SKM-1 (cell line): ENCODE measurements at regions not wholly inside any gene's neighbourhood (a gene's known extent, or its start where the extent isn't known, plus 50 kb on each side); places are given as distances from the start of the nearest gene placed in this dataset.
A peak's percentile ranks its signal among the peaks of the same experiment; 100 is the strongest.
"Not testable (repeated sequence)": the region's sequence is repeated elsewhere in the genome, so short reads cannot be mapped to it uniquely, and the experiment has no call there.

Experiments
- DNase-seq: peaks from one replicate; lab custom pipeline; 2025; ENCODE audit not compliant: unreplicated experiment; lab: John Stamatoyannopoulos, UW

DNA sequence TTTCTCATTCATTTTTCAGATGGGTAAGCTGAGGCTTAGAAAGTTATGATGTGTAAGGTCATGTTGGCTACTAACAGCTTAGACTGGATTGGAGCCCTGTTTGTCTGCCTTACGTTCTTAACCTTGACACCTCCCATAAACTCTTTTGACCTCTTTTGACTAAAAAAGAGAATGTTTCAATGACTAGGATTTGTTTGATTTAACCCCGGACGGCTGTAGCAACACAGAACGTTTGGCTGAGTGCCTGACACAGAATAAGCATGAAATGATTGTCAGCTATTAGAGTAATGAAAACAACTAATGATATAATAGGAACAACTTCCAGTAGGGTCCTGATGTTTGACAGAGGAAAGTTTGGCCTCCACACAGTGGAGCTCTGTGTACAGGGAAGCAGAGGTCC lies 83.3 kb upstream of the PDZD8 start:
- DNase-seq: no peak

DNA sequence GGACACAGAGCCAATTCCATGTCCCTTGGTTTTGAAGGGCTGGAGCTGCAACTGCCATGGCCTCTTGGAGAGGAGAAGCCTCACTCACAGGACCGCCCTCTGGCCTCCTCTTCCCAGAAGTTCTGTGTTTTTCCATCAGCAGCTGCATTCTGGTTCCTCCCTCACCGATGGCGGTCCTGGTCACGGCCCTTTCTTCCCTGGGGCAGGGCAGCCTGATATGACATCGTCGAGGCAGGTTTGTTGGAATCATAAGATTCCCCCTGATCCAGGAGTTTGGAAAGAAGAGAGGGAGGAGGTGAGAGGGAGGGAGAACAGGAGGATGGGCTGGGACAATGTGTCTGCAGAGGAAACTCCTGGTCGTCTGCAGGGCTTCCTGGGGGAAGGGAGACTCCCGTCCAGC lies 82.7 kb upstream of the PDZD8 start:
- DNase-seq: no peak

DNA sequence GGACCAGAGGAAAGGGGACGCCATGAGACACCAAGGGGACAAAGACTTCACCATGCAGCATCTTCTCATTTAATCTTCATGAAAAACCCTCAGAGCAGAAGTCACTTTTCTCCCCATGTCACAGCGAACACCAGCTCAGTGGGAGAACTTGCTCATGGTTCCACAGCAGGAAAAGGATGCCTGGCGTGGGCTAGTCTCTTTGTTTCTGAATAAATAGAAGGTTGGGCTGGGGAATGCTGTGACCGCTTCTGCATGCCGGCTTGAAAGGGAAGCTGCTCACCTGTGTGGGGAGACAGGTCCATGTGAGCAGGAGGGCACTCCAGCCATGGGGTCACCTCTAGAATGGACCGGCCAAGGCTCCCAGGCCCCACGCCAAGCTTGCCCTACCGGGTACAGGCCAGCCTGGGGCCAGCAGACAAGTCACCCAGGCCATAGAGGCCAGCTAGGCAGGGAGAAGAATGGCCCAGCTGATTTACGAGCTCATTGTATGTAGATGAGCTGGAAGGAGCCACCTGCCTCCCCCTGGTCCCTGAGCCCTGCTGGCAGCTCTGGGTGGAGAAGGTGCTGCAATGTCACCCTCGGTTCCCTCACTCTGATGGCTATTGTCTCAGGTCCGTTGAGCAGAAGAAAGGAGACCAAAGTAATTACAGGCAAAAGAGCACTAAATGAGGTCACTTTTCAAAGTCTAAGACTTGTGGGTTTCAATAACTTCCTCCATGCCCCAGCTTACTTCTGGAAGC lies 82.0 kb upstream of the PDZD8 start:
- DNase-seq: peak; percentile 38

DNA sequence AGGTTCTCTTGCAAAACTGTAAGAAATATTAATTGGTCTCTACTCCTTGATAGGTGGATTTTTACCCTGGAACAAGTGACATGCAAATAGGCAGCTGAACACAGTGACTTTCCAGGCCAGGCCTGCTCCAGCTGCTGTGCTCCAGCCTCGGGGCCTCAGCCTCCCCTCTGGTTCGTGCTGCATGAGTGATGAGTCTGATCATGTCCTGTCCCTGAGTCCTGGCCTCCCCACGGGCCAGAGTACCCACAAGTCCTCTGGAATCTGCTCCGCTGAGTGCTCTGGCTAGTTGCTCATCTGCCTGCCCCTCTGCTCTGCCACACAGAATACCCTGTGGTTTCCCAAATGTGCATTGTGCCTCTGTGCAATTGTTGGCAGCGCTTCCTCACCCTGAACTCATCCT lies 80.1 kb upstream of the PDZD8 start:
- no peak for DNase-seq

DNA sequence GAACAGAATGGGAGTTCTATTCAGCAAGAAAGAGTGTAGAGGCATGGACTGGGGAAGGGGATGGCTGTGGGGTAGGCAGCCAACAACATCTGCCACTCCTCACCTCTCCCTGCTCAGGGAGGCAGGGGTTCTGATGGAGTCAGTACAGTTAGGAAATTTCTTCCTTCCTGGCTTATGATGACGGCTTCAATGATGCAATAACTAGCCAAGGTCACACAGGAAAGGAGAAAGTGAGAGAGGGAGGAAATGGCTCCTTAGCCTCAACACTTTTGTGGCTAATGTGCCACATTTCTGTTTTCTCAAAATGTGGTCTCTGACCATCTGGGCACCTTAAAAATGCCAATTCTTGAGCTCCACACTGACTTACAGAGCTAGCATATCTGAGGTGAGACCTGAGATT lies 79.3 kb upstream of the PDZD8 start:
- peak; percentile 27 for DNase-seq

DNA sequence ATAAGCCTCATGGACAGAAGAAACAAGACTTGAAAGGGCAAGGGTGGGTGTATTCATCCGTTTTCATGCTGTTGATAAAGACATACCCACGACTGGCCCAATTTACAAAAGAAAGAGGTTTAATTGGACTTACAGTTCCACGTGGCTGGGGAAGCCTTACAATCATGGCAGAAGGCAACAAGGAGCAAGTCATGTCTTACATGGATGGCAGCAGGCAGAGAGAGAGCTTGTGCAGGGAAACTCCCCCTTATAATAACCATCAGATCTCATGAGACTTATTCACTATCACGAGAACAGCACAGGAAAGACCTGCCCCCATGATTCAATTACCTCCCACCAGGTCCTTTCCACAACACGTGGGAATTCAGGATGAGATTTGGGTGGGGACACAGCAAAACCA lies 78.2 kb upstream of the PDZD8 start:
- not testable (repeated sequence) for DNase-seq

DNA sequence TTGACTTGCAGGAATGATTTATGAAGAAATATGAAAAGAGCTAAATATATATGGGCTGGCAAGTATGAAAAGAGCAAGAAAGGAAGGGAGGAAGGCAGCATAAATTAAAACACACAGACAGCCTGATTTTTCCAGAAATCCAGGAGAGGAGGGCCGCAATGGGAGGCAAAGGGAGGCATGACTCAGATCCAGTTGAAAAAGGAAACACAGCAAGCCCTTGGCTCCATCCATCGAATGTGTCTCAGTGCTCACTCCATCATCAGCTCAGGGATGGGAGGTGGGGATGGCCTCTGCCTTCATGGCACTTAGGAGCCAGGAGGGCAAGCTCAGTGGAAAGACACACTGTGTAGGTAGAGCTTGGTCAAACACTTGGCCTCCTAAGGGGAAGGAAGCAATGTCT lies 75.7 kb upstream of the PDZD8 start:
- no peak for DNase-seq

DNA sequence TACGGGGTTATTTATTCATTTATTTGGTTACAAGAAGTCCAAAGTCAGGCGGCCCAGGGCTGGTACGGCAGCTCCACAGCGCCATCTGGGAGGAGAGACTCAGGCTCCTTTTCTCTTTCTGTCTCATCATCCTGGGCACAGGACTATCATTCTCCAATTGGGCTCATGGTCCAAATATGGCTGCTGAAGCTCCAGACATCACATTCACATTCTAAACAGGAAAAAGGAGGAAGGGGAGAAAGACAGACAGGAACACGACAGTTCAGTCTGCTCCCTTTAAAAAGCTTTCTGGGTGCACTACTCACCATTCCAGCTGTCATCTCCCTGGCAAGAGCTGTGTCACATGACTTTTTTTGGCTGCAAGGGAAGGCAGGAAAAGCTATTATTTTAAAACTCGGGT lies 74.4 kb upstream of the PDZD8 start:
- DNase-seq: no peak

DNA sequence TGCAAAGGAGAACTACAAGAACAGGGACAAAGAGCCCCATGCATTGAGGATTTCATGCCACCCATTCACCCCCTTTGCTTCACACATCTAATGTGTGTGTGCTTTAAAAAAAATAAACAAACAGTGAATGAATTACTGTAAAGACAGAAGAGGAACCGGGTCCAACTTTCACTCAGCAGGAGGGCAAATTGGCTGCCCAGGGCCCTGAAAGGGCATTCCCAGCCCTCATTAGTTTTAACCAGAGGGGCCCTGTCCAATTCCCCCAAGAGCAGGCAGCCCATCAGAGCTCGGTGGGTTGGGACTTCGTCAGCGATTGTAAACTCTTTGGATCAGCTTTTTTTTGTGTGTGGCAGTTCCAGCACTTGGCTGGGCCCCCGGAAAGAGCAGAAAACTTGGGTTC lies 73.6 kb upstream of the PDZD8 start:
- no peak for DNase-seq

DNA sequence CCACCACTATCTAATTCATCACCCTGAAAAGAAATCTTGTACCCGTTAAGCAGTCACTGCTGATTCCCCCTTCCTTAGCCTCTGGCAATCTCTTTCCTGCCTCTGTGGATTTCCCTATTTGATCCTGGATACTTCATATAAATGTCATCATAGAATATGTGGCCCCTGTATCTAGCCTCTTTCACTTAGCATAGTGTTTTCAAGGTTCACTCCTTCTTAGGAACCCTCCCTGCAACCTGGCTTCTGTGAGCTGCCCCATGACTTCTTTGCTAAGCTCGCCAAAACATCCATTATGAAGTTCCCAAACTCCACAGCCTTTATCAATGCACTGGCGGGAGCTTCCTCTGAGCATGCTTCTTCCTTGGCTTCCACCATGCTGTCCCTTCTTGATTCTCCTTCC lies 70.8 kb upstream of the PDZD8 start:
- no peak for DNase-seq

DNA sequence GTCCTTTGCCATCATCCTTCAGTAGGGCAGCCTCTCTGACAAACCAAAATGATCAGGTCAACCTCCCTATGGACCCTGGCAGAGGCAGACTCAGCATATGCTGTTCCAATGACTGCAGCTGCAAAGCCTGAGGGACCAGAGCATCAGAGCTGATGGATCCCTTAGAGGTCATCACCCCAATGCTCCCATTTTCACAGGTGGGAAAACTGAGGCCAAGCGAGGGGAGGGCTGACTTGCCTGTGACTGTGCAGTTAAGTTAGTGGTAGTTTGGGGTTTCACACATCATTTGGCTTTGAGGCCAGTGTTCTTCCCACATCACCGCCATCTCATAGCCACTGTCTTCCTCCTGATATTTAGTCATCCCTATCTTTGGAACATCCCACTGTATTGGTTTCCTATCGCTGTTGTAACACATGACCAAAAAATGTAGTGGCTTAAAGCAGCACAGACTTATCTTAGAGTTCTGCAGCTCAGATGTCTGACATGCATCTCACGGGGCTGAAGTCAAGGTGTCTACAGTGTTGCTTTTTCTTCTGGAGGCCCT lies 69.3 kb upstream of the PDZD8 start:
- no peak for DNase-seq

DNA sequence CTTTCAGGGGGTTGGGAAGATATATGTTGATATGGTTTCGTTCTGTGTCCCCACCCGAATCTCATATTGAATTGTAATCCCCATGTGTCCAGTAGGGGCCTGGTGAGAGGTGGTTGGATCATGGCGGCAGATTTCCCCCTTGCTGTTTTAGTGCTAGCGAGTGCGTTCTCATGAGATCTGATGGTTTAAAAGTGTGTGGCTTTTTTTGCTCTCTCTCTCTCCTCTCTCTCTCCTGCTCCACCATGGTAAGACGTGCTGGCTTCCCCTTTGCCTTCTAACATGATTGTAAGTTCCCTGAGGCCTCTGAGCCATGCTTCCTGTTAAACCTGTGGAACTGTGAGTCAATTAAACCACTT lies 68.4 kb upstream of the PDZD8 start:
- DNase-seq: no peak

DNA sequence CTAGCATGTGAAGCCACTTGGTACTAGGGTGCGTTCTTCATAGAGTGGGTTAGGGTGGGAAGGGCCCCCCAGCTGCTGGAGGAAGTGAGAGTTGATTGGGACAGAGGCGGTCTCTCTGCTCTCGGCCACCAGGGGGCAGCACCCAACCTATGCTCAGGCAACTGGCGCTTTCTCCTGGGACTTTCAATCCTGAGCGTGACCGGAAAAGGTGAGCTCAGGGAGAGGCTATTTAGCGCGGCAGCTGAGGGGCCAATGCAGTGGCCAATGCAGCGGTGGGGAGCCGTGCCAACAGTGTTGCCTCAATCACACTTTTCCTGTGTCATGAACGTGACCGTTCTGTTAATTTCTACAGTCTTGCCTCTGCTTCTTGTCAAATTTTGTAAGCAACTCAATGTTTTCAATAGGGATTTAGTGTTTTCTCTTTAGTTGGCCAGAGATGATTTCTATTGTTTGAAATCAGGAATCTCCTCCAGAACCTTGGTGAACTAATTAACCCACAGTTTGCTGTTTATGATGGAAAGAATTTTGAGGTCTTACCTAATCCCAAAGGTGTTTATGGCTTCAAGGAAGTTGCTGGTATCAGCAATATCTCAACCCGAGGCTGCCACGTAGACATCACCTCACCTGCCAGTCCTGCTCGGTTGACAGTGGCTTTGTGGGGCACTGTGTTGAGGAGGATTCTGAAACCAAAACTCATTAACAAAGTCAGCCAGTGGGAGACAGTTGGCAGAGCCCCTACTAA lies 67.9 kb upstream of the PDZD8 start:
- peak; percentile 67 for DNase-seq

DNA sequence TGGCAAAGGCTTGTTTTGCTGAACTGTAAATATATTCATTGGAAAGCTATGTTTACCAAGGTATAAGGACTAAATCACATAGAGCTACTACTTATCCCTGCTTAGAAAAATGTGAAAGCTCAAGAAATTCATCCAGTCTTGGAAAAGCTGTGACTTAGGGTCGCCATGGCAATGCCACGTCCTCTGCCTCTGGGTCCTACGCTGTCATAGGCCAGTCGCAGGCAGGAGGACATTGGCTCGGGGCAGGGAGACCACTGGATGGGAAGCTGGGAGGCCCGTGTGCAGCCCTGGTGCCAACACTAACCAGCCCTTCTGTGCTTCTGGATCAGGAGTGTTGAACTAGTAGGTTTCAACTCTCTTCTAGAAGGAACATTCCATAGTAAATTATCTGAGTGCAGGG lies 67.3 kb upstream of the PDZD8 start:
- DNase-seq: no peak

DNA sequence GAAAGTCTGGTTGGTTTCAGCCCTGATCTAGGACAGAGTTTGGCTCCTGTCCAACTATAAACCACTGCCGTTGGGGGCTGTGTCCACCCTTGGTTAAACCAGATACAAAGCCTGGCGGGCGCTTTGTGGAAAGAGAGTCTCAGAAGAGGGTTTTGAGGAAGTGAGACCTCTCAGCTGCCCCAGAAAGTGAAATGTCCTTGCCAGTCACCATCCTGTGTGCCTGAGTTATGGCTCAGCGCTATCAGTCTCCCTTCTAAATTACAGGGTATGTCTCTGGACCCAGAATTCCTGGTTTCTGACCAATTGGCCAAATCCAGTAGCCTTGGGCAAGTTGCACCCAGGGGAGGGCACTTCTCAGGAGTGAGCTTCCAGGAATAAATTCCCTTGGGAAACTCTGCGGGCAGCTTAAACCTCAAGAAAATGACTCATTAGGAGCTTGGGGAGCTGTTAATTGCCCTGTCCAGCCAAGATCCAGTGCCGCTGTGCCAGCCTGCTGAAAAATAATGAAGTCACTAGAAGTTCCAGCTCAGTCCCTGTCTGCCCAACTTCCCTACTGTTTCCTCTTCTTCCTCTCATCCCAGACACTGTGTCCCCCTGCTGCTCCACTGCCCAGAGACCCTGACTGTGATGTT lies 66.7 kb upstream of the PDZD8 start:
- peak; percentile 48 for DNase-seq

DNA sequence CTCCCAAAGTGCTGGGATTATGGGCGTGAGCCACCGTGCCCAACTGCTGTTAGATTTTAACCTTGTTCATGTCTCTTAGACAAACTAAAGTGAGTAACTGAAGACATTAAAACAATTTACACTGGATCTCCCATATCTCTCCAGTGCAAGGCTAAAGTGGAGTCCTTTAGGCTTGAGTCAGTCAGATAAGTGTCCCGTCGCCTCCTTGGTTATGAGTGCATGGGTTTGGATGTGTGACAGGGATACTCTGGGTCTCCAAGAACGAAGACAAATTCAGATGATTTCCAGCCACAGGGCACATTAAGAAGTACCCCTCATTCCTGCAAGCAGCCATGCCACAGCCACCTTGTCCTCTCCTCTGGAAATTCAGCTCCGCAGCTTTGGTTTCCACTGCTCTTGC lies 66.1 kb upstream of the PDZD8 start:
- no peak for DNase-seq

DNA sequence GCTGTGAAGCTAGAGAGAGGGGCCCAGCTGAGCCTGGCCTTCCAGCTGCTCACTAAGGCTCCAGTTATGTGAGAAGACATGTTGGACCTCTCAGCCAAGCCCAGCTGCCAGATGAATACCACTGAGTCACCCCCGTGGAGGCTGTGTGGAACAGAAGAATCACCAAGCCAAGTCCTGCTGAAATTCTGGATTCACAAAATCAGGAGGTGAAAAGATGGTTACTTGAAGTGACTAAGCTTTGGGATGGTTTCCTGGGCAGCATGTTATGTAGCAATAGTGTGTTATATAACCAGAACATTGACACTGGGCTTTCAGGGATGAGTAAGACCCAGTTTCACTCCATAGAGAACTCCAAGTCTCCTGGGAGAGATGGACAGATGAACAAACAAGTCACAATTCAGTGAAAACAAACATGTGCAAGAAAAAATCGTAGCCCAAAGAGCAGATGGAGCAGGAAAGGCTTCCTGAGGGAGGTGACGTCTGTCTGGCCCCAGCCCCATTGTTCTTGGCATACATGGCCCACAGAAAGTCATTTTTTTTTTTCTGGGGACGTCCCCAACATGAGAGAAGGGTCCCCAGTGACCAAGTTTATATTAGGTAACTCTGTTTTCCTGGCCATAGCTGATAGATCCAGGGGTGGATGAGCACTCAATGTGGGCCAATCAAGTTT lies 64.1 kb upstream of the PDZD8 start:
- DNase-seq: no peak

DNA sequence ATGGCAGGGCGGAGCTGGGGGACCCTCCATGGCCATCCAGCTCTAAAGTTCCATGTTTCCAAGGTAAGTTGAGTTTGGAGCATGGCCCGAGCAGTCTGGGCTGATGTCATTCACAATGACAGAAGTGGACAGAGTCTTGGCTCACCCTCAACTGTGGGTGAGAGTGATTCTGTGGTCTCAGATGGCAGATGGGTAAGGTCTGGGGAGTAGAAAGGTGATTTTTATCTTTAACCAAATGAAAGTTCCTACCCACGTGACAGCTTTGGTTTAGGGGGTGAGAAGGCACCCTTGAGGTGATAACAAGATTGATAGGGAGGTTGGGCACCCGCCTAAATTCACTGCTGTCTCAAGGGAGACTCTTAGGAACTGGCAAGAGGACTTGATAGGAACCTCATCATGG lies 57.6 kb upstream of the PDZD8 start:
- DNase-seq: no peak

DNA sequence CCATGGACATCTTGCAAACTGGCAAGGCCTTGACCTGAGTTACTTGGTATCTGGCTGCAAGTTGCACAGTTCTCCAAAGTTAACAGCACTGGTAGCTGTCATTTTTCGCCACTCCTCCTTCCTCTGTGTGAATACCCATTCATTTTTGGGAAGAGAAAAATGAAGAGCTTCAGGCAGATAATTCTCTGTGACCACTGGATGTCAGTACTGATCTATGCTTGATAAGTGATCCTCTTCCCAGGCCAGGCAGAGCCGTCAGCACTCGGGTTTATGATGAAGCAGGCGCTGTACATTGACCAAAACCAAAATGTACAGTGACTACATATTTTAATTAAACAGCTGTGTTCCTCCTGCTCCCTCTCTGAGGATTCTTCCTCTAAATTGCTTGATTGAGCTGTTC lies 55.9 kb upstream of the PDZD8 start:
- peak; percentile 83 for DNase-seq

DNA sequence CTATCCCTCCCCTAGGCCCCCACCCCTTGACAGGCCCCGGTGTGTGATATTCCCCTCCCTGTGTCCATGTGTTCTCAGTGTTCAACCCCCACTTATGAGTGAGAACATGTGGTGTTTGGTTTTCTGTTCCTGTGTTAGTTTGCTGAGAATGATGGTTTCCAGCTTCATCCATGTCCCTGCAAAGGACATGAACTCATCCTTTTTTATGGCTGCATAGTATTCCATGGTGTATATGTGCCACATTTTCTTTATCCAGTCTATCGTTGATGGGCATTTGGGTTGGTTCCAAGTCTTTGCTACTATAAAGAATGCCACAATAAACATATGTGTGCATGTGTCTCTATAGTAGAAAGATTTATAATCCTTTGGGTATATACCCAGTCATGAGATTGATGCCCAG lies 55.3 kb upstream of the PDZD8 start:
- DNase-seq: not testable (repeated sequence)

DNA sequence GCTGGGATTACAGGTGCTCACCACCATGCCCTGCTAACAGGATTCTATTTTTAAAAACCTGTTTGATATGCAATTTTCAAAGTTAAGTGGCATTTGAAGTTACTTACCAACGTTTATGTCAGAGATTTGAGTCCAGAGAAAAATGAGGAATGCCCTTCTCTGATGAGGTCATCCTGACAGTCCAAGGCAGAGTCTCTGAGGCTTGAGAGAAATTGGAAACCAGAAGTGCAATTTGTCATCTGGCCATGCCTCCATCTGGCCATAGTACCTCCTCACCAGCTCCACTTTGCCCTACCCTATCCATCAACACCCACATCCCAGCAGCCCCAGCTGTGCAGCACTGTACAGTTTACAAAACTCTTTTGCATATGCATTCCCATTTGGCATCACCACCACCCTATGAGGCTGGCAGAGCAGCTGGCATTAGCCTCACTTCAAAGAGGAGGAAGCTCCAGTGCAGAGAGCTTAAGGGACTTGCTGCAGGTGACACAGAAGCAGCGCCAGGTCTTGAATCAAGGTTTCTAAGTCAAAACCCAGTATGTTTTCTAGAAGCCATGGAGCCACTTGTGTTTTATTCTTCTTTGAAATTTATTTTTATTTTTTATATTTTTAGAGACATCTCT lies 54.5 kb upstream of the PDZD8 start:
- DNase-seq: no peak
